ENCODE measurements at regions not wholly inside any gene's neighbourhood (a gene's known extent, or its start where the extent isn't known, plus 50 kb on each side); places are given as distances from the start of the nearest gene placed in this dataset.

- TF ChIP-seq ZNF518A (tag by site-specific recombination; conservative IDR thresholded peaks at IDR 0.05; ENCODE audit: low read depth): no peak
- no peak for TF ChIP-seq ZSCAN18 (tag by site-specific recombination; IDR thresholded peaks at IDR 0.05)
- TF ChIP-seq ELK4 (IDR thresholded peaks at IDR 0.05; ENCODE audit: borderline replicate concordance, low read depth, low read length): no peak
Observed at GRCh38 chr7:81256991-81257390, 338.1 kb upstream of the SEMA3C start.
